AG09319 (cell line): ENCODE measurements at regions not wholly inside any gene's neighbourhood (a gene's known extent, or its start where the extent isn't known, plus 50 kb on each side); places are given as distances from the start of the nearest gene placed in this dataset.

Source experiments
- DNase-seq: peaks from one replicate; pipeline ENCODE4 v3.0.0-alpha.2; 2010; ENCODE audit warnings: low read depth; ENCODE audit errors: extremely low read depth
- CTCF ChIP-seq: IDR thresholded peaks from 2 replicates; pipeline ENCODE4 v1.5.1; 2011; ENCODE audit warnings: low read depth, mild to moderate bottlenecking, inconsistent platforms, low read length, moderate library complexity

GRCh38 chr18:56296381-56296780 is 342.0 kb downstream of the TXNL1 start:
- no peak for TF ChIP-seq CTCF
- DNase-seq = no peak

GRCh38 chr18:56294484-56295183 is 343.8 kb downstream of the TXNL1 start:
- no peak for DNase-seq
- no peak for TF ChIP-seq CTCF

GRCh38 chr18:56291294-56291693 is 347.1 kb downstream of the TXNL1 start:
- no peak for TF ChIP-seq CTCF
- DNase-seq = no peak

- no peak for DNase-seq
- no peak for TF ChIP-seq CTCF
Observed at GRCh38 chr18:56289381-56289780, 349.0 kb downstream of the TXNL1 start.

- TF ChIP-seq CTCF = no peak
- DNase-seq = peak; percentile 2
Observed at GRCh38 chr18:56286775-56287325, 351.5 kb downstream of the TXNL1 start.

- no peak for DNase-seq
Observed at GRCh38 chr18:56285387-56286065, 352.9 kb downstream of the TXNL1 start.

More at GRCh38 chr18:56285387-56286065, 352.9 kb downstream of the TXNL1 start:
- no peak for TF ChIP-seq CTCF
